HuH-7 (cell line): ENCODE measurements at regions not wholly inside any gene's neighbourhood (a gene's known extent, or its start where the extent isn't known, plus 50 kb on each side); places are given as distances from the start of the nearest gene placed in this dataset.
"Not testable (repeated sequence)": the region's sequence is repeated elsewhere in the genome, so short reads cannot be mapped to it uniquely, and the experiment has no call there.

Source experiments
- DNase-seq: peaks from one replicate; pipeline ENCODE4 v3.0.0; 2011; ENCODE audit warnings: low spot score

DNA sequence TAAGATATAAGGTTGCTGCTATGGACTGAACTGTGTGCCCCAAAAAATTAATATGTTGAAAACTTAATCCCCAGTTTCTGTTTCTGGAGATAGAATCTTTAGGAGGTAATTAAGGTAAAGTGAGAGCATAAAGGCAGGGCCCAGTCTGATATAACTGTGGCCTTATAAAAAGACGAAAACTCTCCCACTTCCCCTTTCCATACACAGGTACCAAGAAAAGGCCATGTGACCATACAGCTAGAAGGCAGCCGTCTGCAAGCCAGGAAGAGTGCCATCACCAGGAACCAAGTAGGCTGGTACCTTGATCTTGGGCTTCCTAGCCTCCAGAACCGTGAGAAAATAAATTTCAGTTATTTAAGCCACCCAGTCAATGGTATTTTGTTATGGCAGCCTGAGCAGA, 550.3 kb downstream of the SMARCA1 start:
- DNase-seq: no peak

DNA sequence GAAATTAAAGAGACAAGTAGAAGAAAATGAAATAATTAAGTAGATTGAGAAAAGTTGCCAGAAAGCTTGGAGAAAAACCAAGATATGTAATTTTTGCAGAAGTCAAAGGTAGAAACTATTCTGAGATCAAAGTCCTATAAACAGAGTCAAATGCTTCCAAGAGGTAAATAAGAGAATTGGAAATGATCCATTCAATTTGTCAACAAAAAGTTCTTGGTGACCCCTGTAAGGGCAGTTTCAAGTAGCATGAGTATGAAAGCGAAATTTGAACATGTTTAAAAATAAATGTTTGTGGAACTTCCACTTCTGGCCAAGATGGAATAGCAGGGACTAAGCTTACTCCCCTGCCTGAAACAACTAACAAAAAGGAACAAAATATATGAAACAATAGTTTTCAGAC, 562.0 kb downstream of the SMARCA1 start:
- no peak for DNase-seq

DNA sequence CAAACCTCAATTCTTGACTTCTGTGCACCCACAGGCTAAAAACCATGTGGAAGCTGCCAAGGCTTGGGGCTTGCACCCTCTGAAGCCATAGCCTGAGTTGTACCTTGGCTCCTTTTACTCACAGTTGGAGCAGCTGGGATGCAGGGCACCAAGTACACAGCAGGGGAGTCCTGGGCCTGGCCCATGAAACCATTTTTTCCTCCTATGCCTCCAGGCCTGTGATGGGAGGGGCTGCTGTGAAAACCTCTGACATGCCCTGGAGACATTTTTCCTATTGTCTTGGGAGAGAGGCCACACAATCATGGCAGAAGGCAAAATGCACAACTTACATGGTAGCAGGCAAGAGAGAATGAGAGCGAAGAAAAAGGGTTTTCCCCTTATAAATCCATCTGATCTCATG, 568.6 kb downstream of the SMARCA1 start:
- not testable (repeated sequence) for DNase-seq

GRCh38 chrX:128931071-128931470, 592.2 kb downstream of the SMARCA1 start:
- no peak for DNase-seq

DNA sequence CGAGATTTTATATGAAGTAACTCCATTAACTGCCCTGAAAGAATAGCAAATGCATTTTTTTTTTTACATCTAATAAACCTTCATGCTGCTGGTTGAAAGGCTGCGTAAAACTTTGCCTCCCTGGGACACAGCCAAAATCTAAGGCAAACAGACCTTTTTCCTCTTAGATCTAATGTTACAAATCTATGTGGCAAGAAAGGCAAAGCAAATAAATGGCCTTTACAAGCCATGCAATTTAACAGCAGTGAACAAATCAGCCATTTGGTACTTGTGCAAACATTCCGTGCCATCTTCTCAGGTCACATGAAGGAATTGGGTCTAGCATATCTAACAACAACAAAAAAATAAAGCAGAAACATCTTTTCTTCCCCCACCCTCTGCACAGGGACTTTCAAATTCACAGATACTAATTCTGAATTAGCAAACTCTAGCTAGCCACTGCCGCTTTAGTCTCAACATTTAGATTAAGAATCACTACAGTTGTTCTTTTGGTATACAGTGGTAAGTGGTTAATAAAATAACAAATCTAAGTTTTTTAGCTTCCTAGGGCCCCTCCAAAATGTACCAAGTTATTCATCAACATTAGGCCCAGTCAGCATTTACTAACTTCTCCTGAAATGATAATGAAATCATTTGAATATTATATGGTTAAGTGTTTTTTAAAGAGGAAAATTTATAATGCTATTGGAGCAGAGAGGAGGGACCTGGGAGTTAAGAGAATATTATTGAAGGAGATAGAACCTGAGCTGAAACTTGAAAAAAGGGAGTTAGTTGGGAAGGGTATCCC, 593.8 kb downstream of the SMARCA1 start:
- peak; percentile 15 for DNase-seq

DNA sequence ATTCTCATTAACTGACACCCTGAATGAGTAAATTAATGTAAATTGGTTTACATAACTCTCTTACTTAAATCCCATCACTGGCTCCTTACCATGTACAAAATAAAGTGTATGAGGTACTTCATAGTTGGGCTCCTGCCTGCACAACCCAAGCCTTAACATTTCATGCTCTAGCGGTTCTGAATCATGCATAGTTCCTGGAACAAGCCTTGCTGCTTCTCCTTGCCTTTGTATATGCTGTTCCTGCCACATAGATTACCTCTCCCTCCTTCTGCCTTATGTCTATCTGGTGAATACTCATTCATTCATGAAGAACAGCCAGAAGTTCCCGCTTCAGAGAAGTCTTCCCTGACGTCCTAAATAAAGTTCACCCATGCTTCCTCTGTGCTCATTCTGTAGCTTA, 594.7 kb downstream of the SMARCA1 start:
- DNase-seq: no peak

DNA sequence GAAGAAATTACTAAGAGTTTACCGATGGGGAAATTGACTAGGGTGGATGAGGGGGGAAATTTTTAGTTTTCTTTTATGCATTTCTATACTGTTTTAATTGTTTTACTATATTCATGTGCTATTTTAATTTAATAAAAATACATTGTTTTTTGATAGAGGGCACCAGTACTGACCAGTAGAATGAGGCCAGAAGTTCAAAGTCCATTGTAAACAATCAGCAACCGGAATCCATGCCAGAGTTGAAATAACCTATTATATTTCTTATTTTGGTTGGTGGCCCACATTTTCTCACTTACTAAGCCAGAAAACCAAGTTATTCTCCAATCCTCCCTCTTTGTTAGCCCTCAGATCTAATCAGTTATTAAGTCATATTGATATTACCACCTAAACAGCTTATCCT, 595.9 kb downstream of the SMARCA1 start:
- no peak for DNase-seq

GRCh38 chrX:128906753-128907152, 616.5 kb downstream of the SMARCA1 start:
- no peak for DNase-seq

DNA sequence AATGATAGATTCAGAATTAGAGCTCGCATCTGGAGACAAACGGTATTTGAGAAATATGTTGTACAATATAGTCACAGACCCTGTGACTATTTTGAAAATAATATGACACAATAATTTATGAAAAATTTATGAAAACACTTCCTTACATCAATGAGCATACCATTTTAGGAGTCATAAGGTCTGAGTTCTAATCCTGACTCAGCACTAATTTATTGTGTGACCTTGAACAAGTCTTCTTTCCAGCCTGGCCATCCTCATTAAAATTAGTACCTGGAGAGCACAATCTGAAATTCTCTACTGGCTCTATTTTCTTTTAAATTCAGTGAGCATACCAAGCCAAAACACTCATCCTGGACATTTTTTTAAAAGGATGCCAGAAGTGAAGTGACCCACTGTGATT, 622.3 kb downstream of the SMARCA1 start:
- DNase-seq: no peak

GRCh38 chrX:128897621-128898020, 625.7 kb downstream of the SMARCA1 start:
- DNase-seq: no peak

DNA sequence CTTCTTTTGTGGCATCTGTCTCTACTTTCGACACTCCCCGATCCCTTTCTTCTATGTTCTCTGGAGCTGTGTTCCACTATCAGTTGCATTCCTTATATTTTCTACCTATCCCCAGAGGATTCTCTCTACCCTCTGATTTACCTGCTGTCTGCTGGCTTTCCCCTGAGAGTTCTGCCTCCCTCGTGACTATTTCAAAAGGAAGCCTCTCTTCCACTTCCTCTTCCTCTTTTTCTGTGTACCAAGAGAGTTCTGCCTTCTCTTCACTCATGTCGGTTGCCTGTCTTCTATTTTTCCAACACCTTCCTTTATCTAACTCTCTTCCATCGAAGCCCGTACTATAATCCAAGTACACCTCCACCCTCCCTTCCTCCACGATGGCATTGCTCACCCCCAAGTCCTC, 631.7 kb downstream of the SMARCA1 start:
- no peak for DNase-seq

GRCh38 chrX:128884430-128884829, 638.9 kb downstream of the SMARCA1 start:
- DNase-seq: no peak

GRCh38 chrX:128883650-128884049, 639.6 kb downstream of the SMARCA1 start:
- DNase-seq: no peak

DNA sequence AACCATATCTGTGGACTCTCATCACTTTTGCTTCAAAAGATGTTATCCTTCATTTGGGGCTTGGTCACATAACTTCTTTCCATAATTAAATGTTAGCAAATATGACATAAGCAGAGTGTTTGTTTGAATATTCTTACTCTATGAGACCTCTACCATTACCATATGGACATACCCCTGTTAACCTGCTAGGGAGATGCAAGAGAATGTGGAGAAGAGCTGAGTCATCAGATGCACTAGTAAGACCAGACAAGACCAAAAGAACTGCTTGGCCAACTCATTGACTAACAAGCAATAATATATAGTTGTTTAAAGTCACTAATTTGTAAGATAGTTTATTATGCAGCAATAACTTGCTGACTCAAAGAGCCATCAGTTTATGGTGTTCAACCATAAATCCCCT, 652.9 kb downstream of the SMARCA1 start:
- no peak for DNase-seq

DNA sequence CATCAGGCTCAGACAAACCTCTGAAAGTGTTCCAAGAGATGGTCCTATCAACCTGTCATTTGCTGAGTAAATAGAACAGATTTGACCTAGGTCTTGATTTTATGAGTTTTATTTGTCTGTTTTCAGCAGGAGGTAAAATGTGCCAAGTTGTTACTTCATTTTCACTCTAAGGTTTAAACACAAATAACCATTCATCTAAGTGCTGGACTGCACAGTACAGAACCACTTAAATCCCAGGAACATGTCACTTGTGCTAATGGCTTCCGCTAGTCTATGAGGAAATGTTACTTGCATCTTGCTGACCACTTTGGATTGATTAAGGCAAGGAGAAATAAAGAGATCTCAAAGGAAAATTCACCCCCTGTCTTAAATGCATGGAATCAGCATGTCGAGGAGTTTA, 660.7 kb downstream of the SMARCA1 start:
- no peak for DNase-seq

DNA sequence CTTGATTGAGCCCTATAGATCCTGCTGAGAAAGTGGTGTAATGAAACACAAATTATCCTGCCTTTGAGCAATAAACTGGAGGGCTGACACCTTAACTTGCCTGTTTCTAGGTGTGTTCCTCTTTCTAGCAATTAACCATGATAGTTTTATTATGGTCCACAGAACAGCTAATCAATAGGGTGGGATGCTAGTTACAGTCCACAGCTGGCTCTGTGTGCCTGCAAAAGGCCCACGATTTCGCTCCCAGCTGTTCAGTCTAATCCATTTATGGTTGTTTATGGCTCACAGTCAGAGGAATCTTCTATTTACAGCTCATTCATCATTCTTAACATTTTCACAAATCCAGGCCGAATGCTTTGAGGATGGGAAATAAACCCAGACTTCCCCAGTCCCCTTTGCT, 674.9 kb downstream of the SMARCA1 start:
- DNase-seq: no peak

GRCh38 chrX:128846385-128846784, 676.9 kb downstream of the SMARCA1 start:
- no peak for DNase-seq

- peak; percentile 2 for DNase-seq
Observed at GRCh38 chrX:128818690-128819089, 704.6 kb downstream of the SMARCA1 start.

DNA sequence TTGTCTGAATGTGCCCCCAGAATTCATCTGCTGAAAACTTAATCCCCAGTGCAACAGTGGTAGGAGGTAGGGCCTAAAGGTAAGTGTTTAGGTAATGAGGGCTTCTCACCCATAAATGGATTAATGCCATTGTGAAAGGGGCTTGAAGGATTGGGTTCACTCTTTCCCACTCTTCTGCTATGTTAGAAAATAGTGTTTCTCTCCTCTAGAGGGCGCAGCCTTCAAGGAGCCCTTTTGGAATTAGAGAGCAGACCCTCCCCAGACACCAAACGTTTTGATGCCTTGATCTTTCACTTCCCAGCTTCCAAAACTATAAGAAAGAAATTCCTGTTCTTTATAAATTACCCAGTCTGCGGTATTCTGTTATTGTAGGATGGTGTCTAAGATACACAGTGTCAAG, 706.4 kb downstream of the SMARCA1 start:
- peak; percentile 8 for DNase-seq

GRCh38 chrX:128807367-128807766, 715.9 kb downstream of the SMARCA1 start:
- DNase-seq: no peak

- DNase-seq: no peak
Observed at GRCh38 chrX:128805236-128805635, 718.1 kb downstream of the SMARCA1 start.

GRCh38 chrX:128804828-128805227, 718.5 kb downstream of the SMARCA1 start:
- DNase-seq: no peak

DNA sequence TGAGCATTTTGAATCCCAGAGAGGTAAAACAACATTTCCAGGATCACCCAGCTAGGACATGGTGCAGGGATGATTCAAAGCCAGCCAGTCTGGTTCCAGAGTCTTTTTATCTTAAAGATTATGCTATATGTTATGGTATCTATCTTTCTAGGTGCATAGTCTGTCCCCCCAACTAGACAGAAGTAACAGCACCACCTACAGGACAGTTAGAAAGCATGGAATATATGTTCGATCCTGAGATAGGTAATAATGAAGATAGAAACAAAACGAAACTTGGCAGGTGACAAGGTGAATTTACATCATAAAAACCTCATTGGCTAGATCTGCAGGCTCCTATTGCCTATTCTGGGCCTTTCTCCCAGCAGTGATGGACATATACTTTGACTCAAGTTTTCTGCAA, 723.2 kb downstream of the SMARCA1 start:
- no peak for DNase-seq

DNA sequence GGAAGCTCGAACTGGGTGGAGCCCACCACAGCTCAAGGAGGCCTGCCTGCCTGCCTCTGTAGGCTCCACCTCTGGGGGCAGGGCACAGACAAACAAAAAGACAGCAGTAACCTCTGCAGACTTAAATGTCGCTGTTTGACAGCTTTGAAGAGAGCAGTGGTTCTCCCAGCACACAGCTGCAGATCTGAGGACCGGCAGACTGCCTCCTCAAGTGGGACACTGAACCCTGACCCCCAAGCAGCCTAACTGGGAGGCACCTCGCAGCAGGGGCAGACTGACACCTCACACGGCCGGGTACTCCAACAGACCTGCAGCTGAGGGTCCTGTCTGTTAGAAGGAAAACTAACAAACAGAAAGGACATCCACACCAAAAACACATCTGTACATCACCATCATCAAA, 730.9 kb upstream of the ACTRT1 start:
- DNase-seq: not testable (repeated sequence)
